Left ventricle myocardium inferior (tissue), 1 donor: ENCODE measurements at regions not wholly inside any gene's neighbourhood (a gene's known extent, or its start where the extent isn't known, plus 50 kb on each side); places are given as distances from the start of the nearest gene placed in this dataset.

Source experiments
- DNase-seq: peaks from one replicate; pipeline ENCODE4 v3.0.0-alpha.2; 2020
- H3K27ac ChIP-seq: fragments of 200-600 bp; replicated peaks from 2 replicates; pipeline ENCODE4 v1.8.0; 2021
- H3K27me3 ChIP-seq: fragments of 200-600 bp; 2 replicates; pipeline ENCODE4 v1.8.0; 2021; ENCODE audit warnings: low read depth
- H3K36me3 ChIP-seq: fragments of 200-600 bp; 2 replicates; pipeline ENCODE4 v1.8.0; 2021
- H3K4me1 ChIP-seq: fragments of 200-600 bp; 2 replicates; pipeline ENCODE4 v1.8.0; 2021
- H3K4me3 ChIP-seq: fragments of 200-600 bp; 2 replicates; pipeline ENCODE4 v1.8.0; 2021; ENCODE audit warnings: mild to moderate bottlenecking, moderate library complexity
- H3K9me3 ChIP-seq: fragments of 200-600 bp; replicated peaks from 2 replicates; pipeline ENCODE4 v1.8.0; 2021
- CTCF ChIP-seq: fragments of 200-600 bp; IDR thresholded peaks from 2 replicates; pipeline ENCODE4 v1.8.0; 2021; ENCODE audit warnings: antibody characterized with exemption, mild to moderate bottlenecking, borderline replicate concordance
- intact Hi-C: fragments of 100-400 bp; cut with micrococcal nuclease; formaldehyde crosslinking; loops from one replicate; pipeline ENCODE4 v1.11.0; 2022
- donor health status: DM: no; HTN: yes; CAD: no; lungs with severe emphysema.

GRCh38 chr6:170155464-170156196, 135.2 kb downstream of the DLL1 start:
- no peak overlapping the region for H3K4me3 ChIP-seq
- H3K36me3 ChIP-seq = no peaks in the 10 kb centered on the region
- peak; percentile 9 for DNase-seq
- no peaks in the 10 kb centered on the region for H3K27me3 ChIP-seq
- no peaks in the 10 kb centered on the region for H3K9me3 ChIP-seq
- H3K4me1 ChIP-seq = peaks cover 30% of the 10 kb centered on the region
- intact Hi-C loops = no loop called here
- TF ChIP-seq CTCF = no peak
- no peak overlapping the region for H3K27ac ChIP-seq

- H3K36me3 ChIP-seq = no peaks in the 10 kb centered on the region
- H3K27ac ChIP-seq = peak overlapping the region; percentile 83
- H3K4me1 ChIP-seq = peaks cover 30% of the 10 kb centered on the region
- intact Hi-C loops = no loop called here
- DNase-seq = peak; percentile 12
- H3K9me3 ChIP-seq = no peaks in the 10 kb centered on the region
- TF ChIP-seq CTCF = no peak
- no peak overlapping the region for H3K4me3 ChIP-seq
- peaks cover 4% of the 10 kb centered on the region for H3K27me3 ChIP-seq
Observed at GRCh38 chr6:170153436-170154319, 137.2 kb downstream of the DLL1 start.

GRCh38 chr6:170152989-170153388, 137.9 kb downstream of the DLL1 start:
- H3K27ac ChIP-seq = peak overlapping the region; percentile 83
- H3K27me3 ChIP-seq = peaks cover 4% of the 10 kb centered on the region
- peak overlapping the region; percentile 28 for H3K4me3 ChIP-seq
- H3K36me3 ChIP-seq = no peaks in the 10 kb centered on the region
- DNase-seq = peak; percentile 54
- no peak for TF ChIP-seq CTCF
- H3K9me3 ChIP-seq = no peaks in the 10 kb centered on the region
- intact Hi-C loops = no loop called here
- H3K4me1 ChIP-seq = peaks cover 36% of the 10 kb centered on the region

- TF ChIP-seq CTCF = no peak
- Histone ChIP-seq H3K4me3 (peak overlapping the region; percentile 28), H3K4me1 (peaks cover 43% of the 10 kb centered on the region), H3K27ac (peak overlapping the region; percentile 83), H3K36me3 (no peaks in the 10 kb centered on the region), H3K9me3 (no peaks in the 10 kb centered on the region), H3K27me3 (peaks cover 4% of the 10 kb centered on the region)
- peak; percentile 61 for DNase-seq
- intact Hi-C loops = no loop called here
Observed at GRCh38 chr6:170152124-170152926, 138.6 kb downstream of the DLL1 start.

GRCh38 chr6:170151804-170152123, 139.1 kb downstream of the DLL1 start:
- peaks cover 47% of the 10 kb centered on the region for H3K4me1 ChIP-seq
- peak overlapping the region; percentile 83 for H3K27ac ChIP-seq
- H3K27me3 ChIP-seq = peaks cover 4% of the 10 kb centered on the region
- H3K4me3 ChIP-seq = peak overlapping the region; percentile 28
- no peaks in the 10 kb centered on the region for H3K36me3 ChIP-seq
- TF ChIP-seq CTCF = no peak
- H3K9me3 ChIP-seq = no peaks in the 10 kb centered on the region
- no peak for DNase-seq
- intact Hi-C loops = no loop called here
